ENCODE measurements at regions not wholly inside any gene's neighbourhood (a gene's known extent, or its start where the extent isn't known, plus 50 kb on each side); places are given as distances from the start of the nearest gene placed in this dataset.

- TF ChIP-seq EZH2 (IDR thresholded peaks at IDR 0.05; ENCODE audit: borderline replicate concordance, insufficient read depth, low read length, poor library complexity, severe bottlenecking) (no peak), POLR2AphosphoS5 (IDR thresholded peaks at IDR 0.05) (no peak), REST (IDR thresholded peaks at IDR 0.05; ENCODE audit: borderline replicate concordance) (no peak), TAF1 (IDR thresholded peaks at IDR 0.05; ENCODE audit: low read depth) (no peak), SMC3 (conservative IDR thresholded peaks at IDR 0.05; ENCODE audit: poor library complexity) (no peak), EP300 (conservative IDR thresholded peaks at IDR 0.05; ENCODE audit: poor library complexity, severe bottlenecking) (no peak)
- TF ChIP-seq, protein P1, sequence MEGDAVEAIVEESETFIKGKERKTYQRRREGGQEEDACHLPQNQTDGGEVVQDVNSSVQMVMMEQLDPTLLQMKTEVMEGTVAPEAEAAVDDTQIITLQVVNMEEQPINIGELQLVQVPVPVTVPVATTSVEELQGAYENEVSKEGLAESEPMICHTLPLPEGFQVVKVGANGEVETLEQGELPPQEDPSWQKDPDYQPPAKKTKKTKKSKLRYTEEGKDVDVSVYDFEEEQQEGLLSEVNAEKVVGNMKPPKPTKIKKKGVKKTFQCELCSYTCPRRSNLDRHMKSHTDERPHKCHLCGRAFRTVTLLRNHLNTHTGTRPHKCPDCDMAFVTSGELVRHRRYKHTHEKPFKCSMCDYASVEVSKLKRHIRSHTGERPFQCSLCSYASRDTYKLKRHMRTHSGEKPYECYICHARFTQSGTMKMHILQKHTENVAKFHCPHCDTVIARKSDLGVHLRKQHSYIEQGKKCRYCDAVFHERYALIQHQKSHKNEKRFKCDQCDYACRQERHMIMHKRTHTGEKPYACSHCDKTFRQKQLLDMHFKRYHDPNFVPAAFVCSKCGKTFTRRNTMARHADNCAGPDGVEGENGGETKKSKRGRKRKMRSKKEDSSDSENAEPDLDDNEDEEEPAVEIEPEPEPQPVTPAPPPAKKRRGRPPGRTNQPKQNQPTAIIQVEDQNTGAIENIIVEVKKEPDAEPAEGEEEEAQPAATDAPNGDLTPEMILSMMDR (IDR thresholded peaks at IDR 0.05; ENCODE audit: poor library complexity, severe bottlenecking), result no peak
Measured at GRCh38 chr6:155656024-155656423, 200.4 kb upstream of the NOX3 start.

Data from neural cell (in vitro differentiated cells).